HTR-8/SVneo (cell line): ENCODE measurements at regions not wholly inside any gene's neighbourhood (a gene's known extent, or its start where the extent isn't known, plus 50 kb on each side); places are given as distances from the start of the nearest gene placed in this dataset.
"Not testable (repeated sequence)": the region's sequence is repeated elsewhere in the genome, so short reads cannot be mapped to it uniquely, and the experiment has no call there.

Experiments used
- DNase-seq: peaks from one replicate; pipeline ENCODE4 v3.0.0; 2011; ENCODE audit warnings: low spot score, mixed read lengths; ENCODE audit not compliant: insufficient read length
- FAIRE-seq: peaks from 2 replicates; lab custom pipeline; 2011; peaks lifted over from hg19 to GRCh38; lab: Jason Lieb, UNC

GRCh38 chr7:68371985-68372384, 1226.3 kb upstream of the AUTS2 start:
- DNase-seq: no peak
- no peak for FAIRE-seq

- no peak for FAIRE-seq
Observed at GRCh38 chr7:68376131-68376661, 1222.1 kb upstream of the AUTS2 start.

GRCh38 chr7:68381731-68382130, 1216.5 kb upstream of the AUTS2 start:
- no peak for FAIRE-seq
- no peak for DNase-seq

More at GRCh38 chr7:68376131-68376661, 1222.1 kb upstream of the AUTS2 start:
- DNase-seq: no peak

GRCh38 chr7:68384581-68384980, 1213.7 kb upstream of the AUTS2 start:
- FAIRE-seq (no peak), DNase-seq (no peak)

- FAIRE-seq: no peak
- no peak for DNase-seq
Observed at GRCh38 chr7:68393051-68393450, 1205.2 kb upstream of the AUTS2 start.

- DNase-seq (no peak), FAIRE-seq (no peak)
Observed at GRCh38 chr7:68394131-68394530, 1204.1 kb upstream of the AUTS2 start.

- no peak for DNase-seq
- no peak for FAIRE-seq
Observed at GRCh38 chr7:68399991-68400590, 1198.2 kb upstream of the AUTS2 start.

- FAIRE-seq (no peak), DNase-seq (no peak)
Observed at GRCh38 chr7:68400783-68401182, 1197.5 kb upstream of the AUTS2 start.

GRCh38 chr7:68401313-68401712, 1197.0 kb upstream of the AUTS2 start:
- no peak for FAIRE-seq
- no peak for DNase-seq

GRCh38 chr7:68406480-68406879, 1191.8 kb upstream of the AUTS2 start:
- no peak for FAIRE-seq
- DNase-seq: no peak

GRCh38 chr7:68407460-68407859, 1190.8 kb upstream of the AUTS2 start:
- DNase-seq (no peak), FAIRE-seq (no peak)

GRCh38 chr7:68408873-68409272, 1189.4 kb upstream of the AUTS2 start:
- DNase-seq (no peak), FAIRE-seq (no peak)

GRCh38 chr7:68409851-68410250, 1188.4 kb upstream of the AUTS2 start:
- DNase-seq: no peak
- no peak for FAIRE-seq

GRCh38 chr7:68410693-68411092, 1187.6 kb upstream of the AUTS2 start:
- not testable (repeated sequence) for DNase-seq, FAIRE-seq

GRCh38 chr7:68411742-68412141, 1186.5 kb upstream of the AUTS2 start:
- FAIRE-seq: no peak
- DNase-seq: no peak

- DNase-seq (no peak), FAIRE-seq (no peak)
Observed at GRCh38 chr7:68414631-68415425, 1183.4 kb upstream of the AUTS2 start.

GRCh38 chr7:68417002-68417401, 1181.3 kb upstream of the AUTS2 start:
- no peak for DNase-seq
- no peak for FAIRE-seq

GRCh38 chr7:68417659-68418058, 1180.6 kb upstream of the AUTS2 start:
- DNase-seq: no peak
- FAIRE-seq: no peak

GRCh38 chr7:68420342-68421192, 1177.7 kb upstream of the AUTS2 start:
- FAIRE-seq (no peak), DNase-seq (no peak)

- no peak for FAIRE-seq
- DNase-seq: no peak
Observed at GRCh38 chr7:68421712-68422111, 1176.6 kb upstream of the AUTS2 start.

- FAIRE-seq (no peak), DNase-seq (no peak)
Observed at GRCh38 chr7:68422281-68422680, 1176.0 kb upstream of the AUTS2 start.
